HG03565 (cell line): ENCODE measurements at regions not wholly inside any gene's neighbourhood (a gene's known extent, or its start where the extent isn't known, plus 50 kb on each side); places are given as distances from the start of the nearest gene placed in this dataset.

Source experiments
- ATAC-seq: cut with Tn5 transposase; IDR thresholded peaks from one replicate; pipeline ENCODE4 v1.9.1; 2021; ENCODE audit warnings: mild to moderate bottlenecking, moderate library complexity; ENCODE audit not compliant: unreplicated experiment

DNA sequence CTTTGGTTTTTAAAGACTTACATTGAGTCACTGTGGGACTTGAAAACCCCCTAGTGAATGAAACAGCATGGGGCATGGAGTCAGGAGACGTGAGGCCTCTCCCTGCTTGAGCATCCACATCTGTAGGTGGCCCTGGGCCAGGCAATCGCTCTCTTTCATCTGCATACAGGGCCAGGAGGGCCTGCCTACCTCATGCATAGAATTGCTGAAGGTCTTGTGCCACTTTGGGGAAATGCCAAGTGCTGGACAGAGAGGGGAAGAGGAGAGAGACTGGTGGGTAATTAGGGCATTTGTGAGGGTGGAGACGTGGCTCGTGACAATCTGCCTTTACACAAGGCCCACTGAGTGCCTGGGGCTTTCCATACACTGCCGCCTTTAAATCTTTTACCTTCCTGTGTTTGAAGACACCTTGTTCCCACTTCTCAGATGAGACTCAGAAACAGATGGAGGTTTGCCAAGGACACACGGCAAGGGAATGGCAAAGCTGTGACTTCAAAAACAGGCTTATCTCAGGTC lies 322.2 kb upstream of the HS6ST1 start:
- ATAC-seq: no peak

DNA sequence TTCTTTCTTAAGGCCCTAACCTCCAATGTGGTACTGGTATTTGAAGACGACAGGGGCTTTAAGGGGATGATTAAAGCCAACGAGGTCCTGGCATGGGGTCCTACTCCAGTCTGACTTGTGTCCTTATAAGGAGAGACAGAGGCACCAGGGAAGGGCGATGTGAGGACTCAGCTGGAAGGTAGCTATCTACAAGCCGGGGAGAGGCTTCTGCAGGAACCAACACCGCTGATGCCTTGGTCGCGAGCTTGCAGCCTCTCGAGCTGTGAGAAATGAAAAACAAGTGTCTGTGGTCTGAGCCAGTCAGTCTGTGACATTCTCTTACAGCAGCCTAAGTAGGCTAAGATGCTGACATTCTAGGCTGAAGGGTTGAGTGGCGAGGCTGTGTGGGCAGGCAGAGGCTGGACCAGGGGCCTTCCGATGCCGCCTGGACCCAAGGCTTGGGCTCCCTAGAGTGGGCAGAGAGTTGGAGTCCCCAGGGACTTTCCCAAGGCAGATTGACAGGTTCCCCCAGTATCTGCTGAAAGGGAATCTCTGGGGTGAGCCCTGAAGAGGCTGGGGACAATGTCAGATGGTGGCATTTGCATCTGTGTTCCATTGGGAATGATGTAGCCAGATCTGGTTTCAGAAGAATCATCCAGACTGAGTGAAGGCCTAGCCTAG lies 322.9 kb upstream of the HS6ST1 start:
- no peak for ATAC-seq

DNA sequence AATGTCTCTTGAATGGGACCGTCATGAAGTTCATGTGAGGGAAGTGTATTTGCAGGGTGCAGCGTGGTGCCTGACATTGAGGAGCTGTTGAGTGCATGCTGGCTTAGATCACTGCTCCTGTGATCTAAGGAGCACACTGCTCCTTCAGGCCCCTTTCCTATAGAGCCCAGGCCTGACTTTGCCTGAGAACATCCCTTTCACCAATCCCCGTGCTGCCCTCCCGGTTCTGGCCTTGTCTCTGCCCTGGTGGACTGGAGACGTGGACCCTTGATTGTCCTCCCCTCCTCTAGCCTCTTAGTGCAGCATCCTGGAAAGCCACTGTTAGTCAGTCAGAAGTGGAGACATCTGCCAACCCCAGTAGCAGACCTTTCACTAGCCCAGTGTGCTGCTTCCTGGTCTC lies 323.6 kb upstream of the HS6ST1 start:
- no peak for ATAC-seq

DNA sequence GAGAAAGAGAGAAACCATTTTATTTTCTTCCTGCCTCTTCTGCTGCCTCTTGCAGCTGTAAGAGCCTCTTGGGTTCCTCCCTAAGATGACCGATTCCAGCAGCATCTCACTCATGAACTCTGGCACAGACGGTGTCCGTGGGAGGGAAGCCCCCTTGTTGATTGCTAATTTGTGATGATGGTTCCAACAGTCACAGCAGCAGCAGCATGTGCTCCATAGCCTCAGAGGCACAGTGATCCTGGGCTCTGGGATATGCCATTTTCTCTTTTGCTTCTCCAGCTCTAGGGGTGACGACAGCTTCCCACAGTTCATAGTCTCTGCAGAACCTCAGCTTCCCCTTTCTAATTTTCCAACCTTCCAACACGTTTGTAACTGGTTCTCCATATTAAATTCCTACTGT lies 324.2 kb upstream of the HS6ST1 start:
- ATAC-seq: no peak

DNA sequence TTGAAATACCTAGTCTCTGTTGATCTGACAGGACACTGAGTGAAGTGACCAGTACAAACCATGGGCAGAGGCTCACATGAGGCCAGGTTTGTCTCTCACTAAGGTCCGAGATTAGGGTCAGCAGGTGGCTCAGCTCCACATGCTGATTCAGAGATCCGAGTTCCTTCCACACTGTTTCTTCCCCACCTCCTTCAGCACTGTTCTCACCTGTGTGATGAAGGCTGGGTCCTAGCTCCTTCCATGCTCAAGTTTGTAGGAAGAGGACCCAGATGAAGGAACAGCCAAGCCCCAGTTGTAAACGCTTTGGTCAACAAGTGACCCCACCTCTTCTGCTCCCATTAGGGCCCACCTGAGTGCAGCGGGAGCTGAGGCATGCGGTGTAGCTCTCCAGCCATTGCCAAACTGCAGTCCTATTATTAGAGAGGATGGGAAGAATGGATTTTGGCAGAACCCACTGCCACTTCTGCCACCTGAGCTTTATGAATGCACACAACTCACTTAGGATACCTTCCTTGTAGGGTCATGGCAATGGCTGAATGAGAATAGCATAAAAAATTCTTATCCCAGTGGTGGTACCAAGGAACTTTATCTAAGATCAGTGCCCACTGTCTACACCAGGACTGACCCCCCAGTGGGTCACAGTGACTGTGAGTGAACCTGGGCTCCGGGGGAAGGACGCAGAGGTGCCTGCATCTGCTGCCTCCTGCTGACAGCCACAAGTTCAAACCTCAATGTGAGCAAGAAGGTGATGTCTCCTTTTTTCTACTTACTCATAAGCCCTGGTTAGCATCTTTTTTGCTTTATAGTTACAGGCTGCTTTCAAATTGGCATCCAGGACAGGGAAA lies 324.8 kb upstream of the HS6ST1 start:
- no peak for ATAC-seq

DNA sequence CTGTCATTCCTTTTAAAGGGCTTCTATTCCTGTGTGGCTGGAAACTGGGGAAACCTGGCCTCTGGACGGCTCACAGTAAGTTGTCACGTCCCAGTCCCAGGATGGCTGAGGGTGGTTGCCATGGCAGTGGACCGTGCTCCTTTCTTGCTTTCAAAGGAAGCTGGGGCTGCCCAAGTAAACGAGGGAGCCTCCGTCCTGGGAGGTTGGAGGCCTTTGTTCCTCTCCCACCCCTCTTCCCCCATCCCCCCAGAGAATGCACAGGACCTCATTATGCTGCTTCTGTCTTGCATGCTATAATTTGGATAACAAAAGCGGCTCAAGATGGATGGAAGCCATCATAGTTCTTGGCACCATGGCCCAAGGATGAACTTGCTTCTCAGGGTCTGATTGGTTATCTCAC lies 325.5 kb upstream of the HS6ST1 start:
- no peak for ATAC-seq

DNA sequence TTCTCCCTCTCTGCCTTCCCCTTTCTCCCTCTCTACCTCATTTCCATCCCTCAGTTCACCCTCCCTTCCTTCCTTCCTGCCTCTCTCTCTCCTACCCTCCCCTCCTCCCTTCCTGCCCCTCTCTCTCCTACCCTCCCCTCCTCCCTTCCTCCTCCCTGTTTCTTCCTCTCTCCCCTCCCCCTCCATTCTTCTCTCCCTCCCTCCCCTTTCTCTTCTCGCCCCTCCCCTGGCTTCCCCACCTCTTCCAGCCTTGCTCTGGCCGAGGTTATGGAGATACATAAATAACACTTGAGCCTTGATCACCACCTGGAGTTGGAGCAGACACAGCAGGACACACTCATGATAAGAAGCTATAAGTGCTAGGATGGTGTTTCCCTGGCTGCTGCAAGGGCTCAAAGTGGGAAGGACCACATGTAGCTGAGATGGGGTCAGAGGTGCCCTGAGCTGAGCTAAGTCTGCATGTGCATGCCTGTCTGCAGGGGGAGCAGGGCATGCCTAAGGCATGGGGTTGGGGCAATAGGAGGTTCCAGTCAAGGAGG lies 326.1 kb upstream of the HS6ST1 start:
- ATAC-seq: no peak

DNA sequence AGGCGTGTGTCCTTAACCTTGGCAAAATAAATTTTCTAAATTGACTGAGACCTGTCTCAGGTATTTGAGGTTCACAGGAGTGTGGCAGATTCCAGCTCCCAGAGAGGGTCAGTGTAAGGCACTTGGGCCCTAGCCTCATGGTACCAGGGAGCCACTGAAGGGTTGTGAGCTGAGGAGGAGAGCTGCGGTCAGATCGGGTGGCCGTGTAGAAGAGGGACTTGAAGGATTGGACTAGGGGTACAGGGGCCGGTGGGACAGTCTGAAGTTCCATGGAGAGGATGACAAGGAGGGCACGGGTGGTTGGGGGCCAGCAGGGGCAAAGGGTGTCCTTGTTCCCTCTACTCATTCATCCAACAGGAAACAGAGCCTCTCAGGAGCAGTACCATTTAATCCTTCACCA lies 327.0 kb upstream of the HS6ST1 start:
- ATAC-seq: no peak

DNA sequence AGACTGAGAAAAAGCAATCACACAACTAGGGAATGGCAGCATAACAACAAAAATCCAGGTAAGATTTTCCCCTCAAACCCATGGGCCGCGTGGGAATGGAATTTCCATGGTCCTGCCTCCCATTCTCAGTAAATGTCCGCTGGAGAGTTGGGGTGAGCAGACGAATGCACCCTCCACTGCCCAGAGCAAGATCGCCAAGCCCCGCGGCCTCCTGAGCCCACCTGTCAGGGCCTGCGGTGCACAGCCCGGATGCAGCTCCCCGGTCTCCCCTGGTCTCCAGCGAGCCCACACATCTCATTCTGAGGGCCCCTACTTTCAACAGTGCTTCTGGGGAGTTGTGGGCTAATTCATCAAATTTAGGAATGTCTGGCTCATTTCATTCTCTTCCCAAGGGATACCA lies 327.4 kb upstream of the HS6ST1 start:
- no peak for ATAC-seq

DNA sequence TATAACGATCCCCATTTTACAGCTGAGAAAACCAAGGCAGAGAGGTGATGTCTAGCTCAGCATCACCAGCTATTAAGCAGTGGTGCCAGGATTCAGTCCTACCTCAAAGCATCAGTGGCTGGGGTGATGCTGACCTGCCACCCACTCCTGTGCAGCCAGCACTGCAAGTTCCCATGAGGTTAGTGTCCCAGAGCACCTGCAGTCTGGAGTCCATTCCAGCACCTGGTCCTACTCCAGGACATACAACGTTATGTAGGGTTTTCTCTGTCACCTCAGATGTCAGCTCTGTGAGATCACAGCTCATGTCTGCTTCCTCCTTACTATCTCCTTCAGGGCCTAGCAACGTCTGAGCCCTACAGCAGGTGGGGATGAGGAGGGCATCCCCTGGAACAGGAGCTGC lies 328.0 kb upstream of the HS6ST1 start:
- ATAC-seq: no peak

DNA sequence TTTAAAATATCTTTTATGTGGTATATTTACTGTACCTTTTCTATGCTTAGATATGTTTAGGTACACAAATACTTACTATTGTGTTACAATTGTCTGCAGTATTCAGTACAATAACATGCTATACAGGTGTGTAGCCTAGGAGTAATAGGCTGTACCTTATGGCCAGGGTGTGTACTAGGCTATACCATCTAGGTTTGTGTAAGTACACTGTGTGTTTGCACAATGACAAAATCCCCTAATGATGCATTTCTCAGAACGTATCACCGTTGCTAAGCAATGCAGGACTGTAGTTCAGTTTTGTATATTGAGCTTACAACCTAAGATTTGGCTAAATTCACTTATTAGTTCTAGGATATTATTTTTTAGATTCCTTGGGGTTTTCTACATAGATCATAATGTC lies 332.3 kb upstream of the HS6ST1 start:
- ATAC-seq: no peak

DNA sequence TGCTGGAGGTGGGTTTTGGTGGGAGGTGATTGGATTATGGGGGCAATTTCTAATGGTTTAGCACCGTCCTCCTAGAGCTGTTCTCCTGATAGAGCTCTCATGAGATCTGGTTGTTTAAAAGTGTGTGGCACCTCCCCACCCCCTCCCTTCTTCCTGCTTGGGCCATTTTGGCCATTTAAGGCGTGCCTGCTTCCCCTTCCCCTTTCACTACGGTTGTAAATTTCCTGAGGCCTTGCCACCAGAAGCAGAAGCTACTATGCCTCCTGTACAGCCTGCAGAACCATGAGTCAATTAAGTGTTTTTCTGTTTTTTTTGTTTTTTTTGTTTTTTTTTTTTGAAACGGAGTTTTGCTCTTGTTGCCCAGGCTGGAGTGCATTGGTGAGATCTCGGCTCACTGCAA lies 335.7 kb upstream of the HS6ST1 start:
- ATAC-seq: no peak

DNA sequence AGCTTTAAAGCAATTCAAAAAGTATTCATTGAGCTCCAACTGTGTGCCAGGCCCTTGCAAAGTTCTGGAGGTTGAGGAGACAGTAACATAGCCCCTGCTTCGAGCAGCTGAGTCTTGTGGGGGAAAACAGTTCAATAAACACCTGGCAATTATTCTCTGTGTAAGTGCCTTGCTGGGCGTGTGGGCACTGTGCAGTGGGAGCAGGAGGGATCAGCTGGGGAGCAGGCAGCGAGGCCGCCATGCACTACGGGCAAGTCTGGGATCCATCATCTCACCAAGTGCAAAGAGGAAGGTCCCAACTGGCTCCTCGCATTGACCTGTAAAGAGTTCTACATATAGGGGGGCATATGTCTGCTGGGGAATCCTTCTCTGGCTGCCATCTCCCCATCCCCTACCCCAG lies 342.2 kb upstream of the HS6ST1 start:
- no peak for ATAC-seq

DNA sequence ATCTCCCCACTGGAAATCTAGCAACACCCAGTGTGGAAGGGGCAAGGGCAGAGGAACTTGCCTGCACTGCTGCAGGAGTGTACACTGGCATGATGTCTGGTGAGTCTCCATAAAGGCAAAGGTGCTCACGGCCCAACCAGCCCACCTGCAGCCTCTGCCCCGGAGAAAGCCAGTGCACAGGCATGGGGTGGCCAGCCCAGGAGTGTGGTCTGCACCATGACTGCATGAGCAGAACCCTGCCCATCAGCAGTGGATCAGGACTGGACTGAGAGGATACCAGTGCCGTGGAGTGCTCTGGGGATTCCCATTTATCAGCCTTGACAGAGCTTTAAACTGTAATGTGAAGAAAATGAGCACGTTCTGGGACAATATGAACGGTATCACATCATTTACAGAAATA lies 342.6 kb upstream of the HS6ST1 start:
- ATAC-seq: no peak

DNA sequence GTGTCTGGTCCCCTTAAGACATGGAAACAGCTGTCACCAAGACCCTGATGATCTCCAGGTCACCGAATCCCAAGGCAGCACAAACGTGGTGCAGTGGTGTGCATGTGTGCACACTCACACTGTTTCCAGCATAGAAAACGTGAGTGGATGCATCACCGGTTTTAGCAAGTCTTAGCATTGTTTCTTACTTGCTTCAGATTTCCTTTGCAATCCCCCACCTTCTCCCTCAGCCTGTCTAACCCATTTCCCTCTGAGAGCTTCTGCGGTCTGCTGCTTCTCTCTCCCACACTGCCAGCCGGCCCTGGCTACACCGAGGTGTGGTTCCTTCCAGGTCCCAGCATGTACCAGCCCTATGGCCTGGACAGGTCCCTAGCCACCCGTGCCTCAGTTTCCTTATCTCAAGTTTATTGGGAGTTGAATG lies 343.4 kb upstream of the HS6ST1 start:
- ATAC-seq: no peak

DNA sequence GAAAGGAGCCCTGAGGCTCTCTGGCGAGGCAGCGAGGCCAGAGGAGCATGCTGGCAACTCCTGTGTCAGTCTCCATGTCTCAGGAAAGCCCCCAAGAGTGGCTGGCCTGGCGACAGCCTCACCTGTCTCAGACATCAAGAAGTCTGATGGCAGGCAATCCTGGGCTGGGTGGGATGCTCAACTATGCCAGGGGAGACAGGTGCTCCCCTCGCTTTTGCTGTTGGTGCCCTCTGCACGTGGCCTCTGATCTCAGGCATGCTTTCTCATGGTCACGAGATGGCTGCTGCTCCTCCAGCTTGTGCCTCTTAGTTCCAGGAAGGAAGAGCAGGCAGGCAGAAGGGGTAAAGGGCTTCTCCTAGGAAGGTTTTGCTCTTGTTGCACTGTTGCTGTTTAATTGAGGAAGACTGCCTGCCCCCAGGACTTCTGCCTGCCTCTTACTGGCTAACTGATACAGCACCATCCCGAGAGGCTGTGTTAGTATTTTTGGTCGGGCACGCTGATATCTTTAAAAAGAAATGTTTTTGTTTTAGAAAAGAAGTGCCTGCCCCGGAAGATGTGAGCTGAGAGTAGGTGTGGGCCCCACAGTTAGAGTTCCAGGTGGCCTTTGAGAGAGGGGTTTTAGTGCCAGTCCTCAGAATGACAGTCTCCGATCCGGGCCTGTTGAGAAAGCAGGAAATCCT lies 344.8 kb upstream of the HS6ST1 start:
- no peak for ATAC-seq

DNA sequence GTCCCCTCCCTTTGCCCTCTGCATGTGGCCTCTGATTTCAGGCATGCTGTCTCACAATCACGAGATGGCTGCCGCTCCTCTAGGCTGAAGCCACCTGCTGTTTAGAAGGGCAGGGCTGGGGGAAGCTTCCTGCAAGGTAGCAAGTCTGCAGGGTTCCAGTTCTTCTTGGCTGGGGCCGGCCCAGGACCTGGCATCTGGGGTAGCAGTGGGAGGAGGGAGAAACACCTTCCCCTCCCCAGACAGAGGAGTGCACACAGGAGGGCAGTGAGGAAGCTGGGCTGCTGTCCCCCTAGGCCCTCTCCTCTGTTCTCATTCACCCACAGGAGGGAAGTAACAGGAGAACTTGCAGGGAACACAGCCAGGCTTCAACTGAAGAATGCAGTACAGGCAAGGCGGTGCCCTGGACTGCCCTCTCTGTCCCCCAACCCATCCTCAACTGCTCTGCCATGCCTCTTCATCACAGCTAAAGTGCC lies 345.9 kb upstream of the HS6ST1 start:
- ATAC-seq: no peak

DNA sequence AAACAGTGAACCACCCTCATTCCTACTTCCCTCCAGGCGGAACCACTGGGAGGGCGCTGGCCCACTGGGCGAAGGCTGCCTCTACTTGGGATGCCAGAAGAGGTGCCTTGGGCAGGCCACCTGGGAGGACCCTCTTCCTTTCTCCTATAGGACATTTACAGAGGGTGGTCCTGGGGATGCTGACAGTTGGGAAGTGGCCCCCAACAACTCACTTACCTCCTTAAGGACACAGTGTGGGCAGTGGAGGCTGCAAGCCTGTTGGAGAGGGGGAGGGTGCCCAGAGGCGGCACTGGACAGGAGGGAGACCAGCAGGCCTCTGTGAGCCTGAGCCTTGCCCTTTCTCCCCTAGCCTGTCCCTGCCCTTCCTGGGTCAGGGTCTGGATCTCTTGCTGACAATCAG lies 346.4 kb upstream of the HS6ST1 start:
- ATAC-seq: no peak

DNA sequence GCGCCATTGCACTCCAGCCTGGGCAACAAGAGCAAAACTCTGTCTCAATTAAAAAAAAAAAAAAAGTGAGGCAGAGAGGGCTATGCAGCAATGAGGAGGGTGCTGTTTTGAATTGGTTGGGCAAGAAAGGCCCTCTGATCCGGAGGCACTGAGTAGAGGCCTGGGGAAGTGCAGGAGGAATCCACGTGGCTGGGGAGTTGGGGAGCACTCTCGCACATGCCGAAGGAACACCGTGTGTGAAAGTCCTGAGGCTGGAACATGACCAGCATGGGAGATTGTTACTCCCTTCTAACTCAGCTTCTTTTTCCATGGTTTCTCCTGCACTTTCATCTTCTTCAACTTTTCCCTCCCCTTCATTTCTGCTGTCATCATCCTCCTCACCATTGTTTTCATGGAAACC lies 347.9 kb upstream of the HS6ST1 start:
- no peak for ATAC-seq

DNA sequence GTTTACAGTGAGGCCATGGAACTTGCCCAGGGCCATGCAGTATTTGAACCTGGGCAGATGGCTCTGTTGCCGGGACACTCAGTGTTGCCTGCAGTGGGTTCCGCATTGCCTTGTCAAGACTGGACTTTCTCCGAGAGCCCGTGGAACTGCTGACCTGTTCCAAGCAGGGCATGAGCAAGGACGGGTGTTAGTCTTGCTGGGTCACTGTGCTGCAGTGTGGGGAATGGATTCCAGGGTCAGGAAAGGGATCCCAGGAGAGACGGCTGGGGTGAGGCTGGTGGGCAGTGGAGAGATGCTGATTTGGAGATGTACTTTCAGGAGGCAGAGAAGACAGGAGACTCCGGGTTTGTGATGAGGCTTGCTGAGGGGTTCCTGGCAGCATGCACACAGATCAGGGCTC lies 348.7 kb upstream of the HS6ST1 start:
- no peak for ATAC-seq

DNA sequence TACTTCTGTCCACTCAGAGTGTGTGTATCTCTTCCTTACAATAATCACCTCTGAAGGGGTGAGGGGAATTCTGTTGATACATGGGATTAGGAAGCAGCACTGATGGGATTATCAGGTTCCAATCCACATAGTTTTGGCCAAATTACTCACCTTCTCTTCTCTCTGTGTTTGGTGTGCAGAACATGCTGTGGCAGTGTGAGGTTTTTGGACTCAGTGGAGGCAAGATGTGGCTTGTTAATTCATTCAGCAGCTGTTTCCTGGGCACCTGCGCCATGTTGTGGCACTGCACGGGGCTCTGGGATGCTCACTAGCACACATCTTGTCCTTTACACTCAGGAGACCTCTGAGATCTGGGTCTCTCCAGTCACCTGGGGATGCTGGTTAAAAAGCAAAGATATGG lies 350.3 kb upstream of the HS6ST1 start:
- ATAC-seq: no peak
